A673 (cell line): ENCODE measurements at regions not wholly inside any gene's neighbourhood (a gene's known extent, or its start where the extent isn't known, plus 50 kb on each side); places are given as distances from the start of the nearest gene placed in this dataset.

ENCODE experiments used
- CTCF ChIP-seq: fragments of 300-800, 200-600 bp; sonication (generic); conservative IDR thresholded peaks from 2 replicates; pipeline ENCODE4 v1.5.1; 2017; ENCODE audit warnings: low read depth, mild to moderate bottlenecking, antibody characterized with exemption, low read length, moderate library complexity, mixed read lengths
- EZH2 ChIP-seq: fragments of 200-600 bp; sonication (generic); IDR thresholded peaks from 2 replicates; pipeline ENCODE4 v1.6.1; 2017; ENCODE audit warnings: borderline replicate concordance, low read depth, mild to moderate bottlenecking, mixed read lengths, antibody characterized with exemption, low read length; ENCODE audit not compliant: poor library complexity, severe bottlenecking

DNA sequence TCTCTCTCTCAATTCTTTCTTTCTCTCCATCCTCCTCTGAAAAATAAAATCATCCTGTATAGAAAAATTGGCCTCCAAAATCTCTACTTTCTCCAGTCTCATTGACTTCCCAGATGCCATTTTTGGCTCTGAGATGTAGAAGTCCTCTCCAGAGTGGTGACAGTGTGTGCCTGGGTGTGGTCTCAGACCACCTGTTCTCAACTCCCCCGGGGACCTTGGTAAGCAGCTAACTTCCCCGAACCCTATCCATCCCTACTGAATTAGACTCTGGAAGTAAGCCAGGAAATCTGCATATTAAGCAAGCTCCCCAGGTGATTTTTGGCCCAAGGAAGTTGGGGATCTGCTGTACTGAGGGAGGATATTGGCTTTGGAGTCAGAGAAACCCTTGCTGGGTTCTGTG lies 120.5 kb downstream of the WDR11 start:
- TF ChIP-seq CTCF = no peak
- no peak for TF ChIP-seq EZH2
